ENCODE measurements at regions not wholly inside any gene's neighbourhood (a gene's known extent, or its start where the extent isn't known, plus 50 kb on each side); places are given as distances from the start of the nearest gene placed in this dataset.
A peak's percentile ranks its signal among the peaks of the same experiment; 100 is the strongest.
"Not testable (repeated sequence)": the region's sequence is repeated elsewhere in the genome, so short reads cannot be mapped to it uniquely, and the experiment has no call there.

DNA sequence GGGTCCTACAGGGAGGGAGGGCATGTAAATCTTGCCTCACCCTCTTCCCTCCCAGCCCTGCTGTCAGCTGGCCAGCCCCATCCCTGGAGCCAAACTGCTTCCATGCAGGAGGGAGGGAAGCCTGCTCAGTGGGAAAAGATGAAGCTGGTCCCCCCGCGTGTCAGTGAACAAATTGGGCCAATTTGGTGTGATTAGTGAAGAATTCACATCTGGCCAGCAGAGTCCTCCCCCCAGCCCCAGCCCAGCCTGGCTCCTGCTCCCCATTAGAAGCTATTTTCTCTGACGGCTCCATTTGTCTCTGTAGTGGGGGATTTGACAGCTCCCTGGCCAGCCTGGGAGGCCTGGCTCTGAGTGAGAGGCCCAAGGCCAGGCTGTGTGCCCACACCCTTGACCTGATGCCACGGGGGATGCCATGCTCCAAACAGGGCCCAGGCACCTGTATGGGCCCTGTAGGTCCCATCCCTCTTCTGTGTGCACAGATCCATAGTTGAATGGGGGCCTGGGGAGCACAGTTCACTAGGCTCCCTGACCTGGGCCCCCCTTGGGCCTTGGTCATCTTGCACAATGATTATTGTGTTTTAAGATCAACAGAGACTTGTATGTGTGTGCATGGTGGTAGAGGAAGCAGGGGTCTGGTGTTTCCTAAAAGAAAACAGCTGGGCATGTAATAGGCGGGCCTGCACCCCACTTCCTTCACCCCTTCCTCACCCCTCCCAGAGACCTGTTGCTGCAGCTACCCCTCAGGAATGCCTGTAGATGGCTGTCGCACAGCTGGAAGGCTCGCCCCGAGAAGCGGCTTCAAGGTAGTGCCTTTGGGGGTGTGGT, 50.7 kb upstream of the TAC4 start:
- Mint-ChIP-seq H3K27ac (no peak overlapping the region), H3K4me1 (no peaks in the 10 kb centered on the region), H3K36me3 (ENCODE audit: low read depth) (no peaks in the 10 kb centered on the region), H3K9me3 (no peaks in the 10 kb centered on the region), H3K27me3 (peaks cover 62% of the 10 kb centered on the region), H3K4me3 (no peak overlapping the region)
- intact Hi-C loops (cut with micrococcal nuclease) = no loop called here
- DNase-seq = no peak

DNA sequence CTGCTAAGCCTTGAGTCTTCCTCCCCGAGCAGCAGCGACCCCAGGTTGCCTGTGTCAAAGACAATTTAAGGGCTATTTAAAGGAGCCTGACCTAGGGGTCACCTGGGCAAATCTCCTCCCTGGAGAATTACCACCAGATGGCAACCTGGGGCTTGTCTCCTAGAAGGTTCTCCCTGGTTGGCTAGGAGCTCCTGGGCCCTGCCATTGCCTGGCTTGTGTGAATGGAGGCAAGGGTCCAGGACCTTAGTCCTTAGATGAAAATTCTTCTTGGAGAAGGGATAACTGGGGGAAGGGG, 51.3 kb upstream of the TAC4 start:
- DNase-seq = no peak

GRCh38 chr17:49899588-49899987, 51.7 kb upstream of the TAC4 start:
- Mint-ChIP-seq H3K9me3 (no peaks in the 10 kb centered on the region), H3K27me3 (peaks cover 66% of the 10 kb centered on the region), H3K36me3 (ENCODE audit: low read depth) (no peaks in the 10 kb centered on the region), H3K4me1 (no peaks in the 10 kb centered on the region), H3K4me3 (no peak overlapping the region), H3K27ac (no peak overlapping the region)
- no peak for DNase-seq
- intact Hi-C loops (cut with micrococcal nuclease) = no loop called here

More for the DNA sequence above, 51.3 kb upstream of the TAC4 start:
- Mint-ChIP-seq H3K9me3 (no peaks in the 10 kb centered on the region), H3K27ac (no peak overlapping the region), H3K4me3 (no peak overlapping the region), H3K36me3 (ENCODE audit: low read depth) (no peaks in the 10 kb centered on the region), H3K27me3 (peaks cover 64% of the 10 kb centered on the region), H3K4me1 (no peaks in the 10 kb centered on the region)
- intact Hi-C loops (cut with micrococcal nuclease) = no loop called here

DNA sequence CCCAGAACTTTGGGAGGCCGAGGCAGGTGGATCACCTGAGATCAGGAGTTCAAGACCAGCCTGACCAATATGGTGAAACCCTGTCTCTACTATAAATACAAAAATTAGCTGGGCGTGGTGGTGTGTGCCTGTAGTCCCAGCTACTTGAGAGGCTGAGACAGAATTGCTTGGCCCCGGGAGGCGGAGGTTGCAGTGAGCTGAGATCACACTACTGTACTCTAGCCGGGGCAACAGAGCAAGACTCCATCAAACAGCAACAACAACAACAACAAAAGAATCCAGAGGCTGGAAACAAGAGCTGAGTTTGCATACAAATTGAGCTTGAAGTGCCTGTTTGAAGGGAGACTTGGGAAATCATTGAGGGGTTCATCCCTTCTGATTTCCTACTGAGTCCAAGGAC, 52.9 kb upstream of the TAC4 start:
- H3K4me1 Mint-ChIP-seq; DNase-seq; H3K27ac Mint-ChIP-seq; H3K36me3 Mint-ChIP-seq (ENCODE audit: low read depth); intact Hi-C loops (cut with micrococcal nuclease); H3K4me3 Mint-ChIP-seq; H3K9me3 Mint-ChIP-seq: not testable (repeated sequence)
- peaks cover 68% of the 10 kb centered on the region for H3K27me3 Mint-ChIP-seq

DNA sequence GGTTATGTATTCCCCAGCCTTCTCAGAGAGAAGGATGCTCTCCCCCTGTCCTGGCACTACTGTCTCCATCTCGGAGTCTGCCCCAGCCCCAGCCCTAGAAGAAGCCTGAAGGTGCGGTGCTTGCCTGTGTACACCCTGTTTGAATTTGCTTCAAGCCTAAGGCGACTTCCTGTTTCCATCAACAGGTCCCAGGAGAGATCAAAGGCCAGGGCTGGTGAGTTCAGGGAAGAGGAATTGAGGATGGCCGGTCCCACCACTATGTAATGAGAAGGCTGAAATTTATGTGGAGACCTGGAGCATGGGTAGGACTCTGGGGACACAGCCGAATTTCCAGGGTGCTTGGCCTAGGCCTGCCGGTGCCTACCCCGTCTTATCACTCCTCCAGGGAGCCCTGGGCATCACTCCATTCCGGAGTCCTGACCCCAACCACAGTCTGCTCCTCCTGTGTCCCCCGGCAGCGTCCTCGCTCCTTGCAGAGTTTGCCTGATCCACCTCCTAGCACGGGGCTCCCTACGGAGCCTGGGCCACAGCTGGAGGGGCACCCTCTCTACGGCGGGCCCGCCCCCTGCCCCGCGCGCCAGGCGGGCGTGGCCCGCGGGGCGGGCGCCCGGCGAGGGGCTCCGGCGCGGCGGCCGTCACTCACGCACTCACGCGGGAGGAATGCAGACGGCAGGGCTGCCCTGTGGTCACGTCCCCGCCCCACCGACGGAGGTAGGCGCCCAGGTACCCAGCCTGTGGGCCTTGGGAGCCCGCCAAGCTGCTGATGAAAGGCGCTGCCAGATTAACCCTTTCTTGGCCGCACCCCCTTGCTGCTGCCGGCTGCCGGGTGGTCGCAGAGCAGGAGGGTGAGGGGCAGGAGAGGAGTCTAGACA, 53.8 kb upstream of the TAC4 start:
- no peak for DNase-seq
- H3K4me1 Mint-ChIP-seq = no peaks in the 10 kb centered on the region
- H3K27me3 Mint-ChIP-seq = peaks cover 67% of the 10 kb centered on the region
- no peak overlapping the region for H3K4me3 Mint-ChIP-seq
- no peaks in the 10 kb centered on the region for H3K36me3 Mint-ChIP-seq (ENCODE audit: low read depth)
- H3K9me3 Mint-ChIP-seq = no peaks in the 10 kb centered on the region
- intact Hi-C loops (cut with micrococcal nuclease) = no loop called here
- H3K27ac Mint-ChIP-seq = no peak overlapping the region

- H3K27me3 Mint-ChIP-seq = peaks cover 77% of the 10 kb centered on the region
- intact Hi-C loops (cut with micrococcal nuclease) = no loop called here
- no peaks in the 10 kb centered on the region for H3K4me1 Mint-ChIP-seq
- H3K9me3 Mint-ChIP-seq = no peaks in the 10 kb centered on the region
- H3K36me3 Mint-ChIP-seq (ENCODE audit: low read depth) = no peaks in the 10 kb centered on the region
- no peak overlapping the region for H3K27ac Mint-ChIP-seq
- no peak for DNase-seq
- H3K4me3 Mint-ChIP-seq = no peak overlapping the region
Observed at GRCh38 chr17:49903523-49903922, 55.7 kb upstream of the TAC4 start.

DNA sequence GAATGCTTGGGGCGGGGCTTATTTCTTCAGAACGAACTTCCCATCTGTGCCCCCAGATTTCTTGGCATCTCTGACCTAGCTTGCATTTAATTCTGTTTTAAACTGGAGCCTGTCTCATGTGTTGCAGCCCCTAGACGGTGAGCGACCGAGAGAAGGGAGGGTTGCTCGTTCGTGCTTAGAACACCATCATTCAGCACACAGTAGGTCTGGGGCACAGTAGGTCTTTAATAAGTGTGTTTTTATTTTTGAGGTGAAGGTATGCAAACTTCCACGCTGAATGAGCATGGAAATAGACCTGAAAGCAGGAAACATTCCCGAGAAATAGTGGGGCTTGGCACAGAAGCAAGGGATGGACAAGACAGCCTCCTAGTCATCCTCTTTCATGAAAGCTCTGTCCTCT, 57.0 kb upstream of the TAC4 start:
- peaks cover 81% of the 10 kb centered on the region for H3K27me3 Mint-ChIP-seq
- H3K4me3 Mint-ChIP-seq = no peak overlapping the region
- H3K36me3 Mint-ChIP-seq (ENCODE audit: low read depth) = no peaks in the 10 kb centered on the region
- H3K9me3 Mint-ChIP-seq = no peaks in the 10 kb centered on the region
- intact Hi-C loops (cut with micrococcal nuclease) = no loop called here
- H3K27ac Mint-ChIP-seq = no peak overlapping the region
- no peaks in the 10 kb centered on the region for H3K4me1 Mint-ChIP-seq
- DNase-seq = no peak

GRCh38 chr17:49906531-49907136, 58.8 kb upstream of the TAC4 start:
- no peak overlapping the region for H3K27ac Mint-ChIP-seq

DNA sequence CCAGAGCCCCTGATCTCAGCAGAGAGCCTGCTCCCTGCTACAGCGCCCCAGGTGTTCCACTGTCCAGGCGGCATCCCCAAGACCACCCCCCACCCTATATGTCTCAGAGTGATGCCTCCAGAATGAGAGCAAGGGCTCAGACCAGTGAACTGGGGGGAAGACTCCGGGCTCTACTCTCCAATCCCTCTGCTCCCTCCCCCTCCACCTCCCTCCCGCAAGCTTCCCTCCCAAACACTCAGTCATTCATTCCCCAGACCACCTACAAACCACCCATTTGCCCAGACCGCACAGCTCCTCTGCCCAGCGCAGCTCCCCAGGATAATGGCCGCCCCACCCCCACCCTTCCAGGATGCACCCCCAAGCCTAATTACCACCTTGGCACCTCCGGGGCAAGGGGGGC, 59.4 kb upstream of the TAC4 start:
- Mint-ChIP-seq H3K27ac (no peak overlapping the region), H3K4me3 (no peak overlapping the region), H3K9me3 (no peaks in the 10 kb centered on the region), H3K36me3 (ENCODE audit: low read depth) (no peaks in the 10 kb centered on the region), H3K4me1 (no peaks in the 10 kb centered on the region), H3K27me3 (peaks cover 83% of the 10 kb centered on the region)
- DNase-seq = no peak
- intact Hi-C loops (cut with micrococcal nuclease) = no loop called here

More at GRCh38 chr17:49906531-49907136, 58.8 kb upstream of the TAC4 start:
- Mint-ChIP-seq H3K4me1 (no peaks in the 10 kb centered on the region), H3K4me3 (no peak overlapping the region), H3K9me3 (no peaks in the 10 kb centered on the region), H3K36me3 (ENCODE audit: low read depth) (no peaks in the 10 kb centered on the region), H3K27me3 (peaks cover 79% of the 10 kb centered on the region)
- intact Hi-C loops (cut with micrococcal nuclease) = no loop called here
- no peak for DNase-seq

DNA sequence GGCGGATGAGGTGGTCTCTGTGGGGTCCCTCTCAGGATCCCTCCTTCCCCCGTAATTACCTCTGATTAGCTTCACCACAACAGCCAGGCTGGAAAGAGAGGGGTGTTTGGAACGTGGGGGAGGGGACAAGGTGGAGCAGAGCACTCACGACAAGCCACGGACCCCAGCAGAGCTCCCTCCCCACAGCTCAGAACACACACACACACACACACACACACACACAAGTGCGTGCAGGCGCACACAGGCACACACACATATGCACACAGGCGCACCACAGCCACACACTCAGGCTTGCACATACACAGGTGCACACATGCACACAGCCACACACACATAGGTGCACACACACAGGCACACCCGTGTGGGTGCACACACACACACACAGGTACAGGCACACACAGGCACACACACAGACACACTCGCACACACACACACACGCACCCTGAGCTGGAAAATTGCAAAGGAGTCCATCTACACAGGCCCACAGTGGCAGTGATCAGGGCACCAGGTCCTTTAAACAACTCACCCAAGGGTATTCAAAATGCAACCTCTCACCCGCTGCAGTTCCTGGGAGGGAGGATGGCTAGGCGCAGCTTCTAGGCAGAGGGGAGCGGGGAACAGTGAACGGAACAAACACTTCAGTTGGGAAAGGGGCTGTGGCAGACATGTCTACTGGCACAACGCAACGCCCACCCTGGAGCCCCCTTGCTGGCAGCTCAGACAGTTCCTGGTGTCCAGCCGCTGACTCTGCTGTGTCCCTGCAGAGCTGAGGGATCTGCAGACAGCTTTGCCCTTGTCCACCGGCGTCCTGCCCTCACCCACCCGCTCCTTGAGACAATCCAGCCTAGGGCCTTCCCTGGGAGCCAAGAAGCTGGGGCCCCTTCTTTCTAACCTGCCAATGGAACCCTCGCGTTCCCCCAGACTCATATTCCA, 59.9 kb upstream of the DLX4 start:
- Mint-ChIP-seq H3K9me3 (no peaks in the 10 kb centered on the region), H3K4me1 (no peaks in the 10 kb centered on the region), H3K27ac (no peak overlapping the region), H3K4me3 (no peak overlapping the region), H3K27me3 (peaks cover 78% of the 10 kb centered on the region), H3K36me3 (ENCODE audit: low read depth) (no peaks in the 10 kb centered on the region)
- intact Hi-C loops (cut with micrococcal nuclease) = no loop called here
- no peak for DNase-seq

DNA sequence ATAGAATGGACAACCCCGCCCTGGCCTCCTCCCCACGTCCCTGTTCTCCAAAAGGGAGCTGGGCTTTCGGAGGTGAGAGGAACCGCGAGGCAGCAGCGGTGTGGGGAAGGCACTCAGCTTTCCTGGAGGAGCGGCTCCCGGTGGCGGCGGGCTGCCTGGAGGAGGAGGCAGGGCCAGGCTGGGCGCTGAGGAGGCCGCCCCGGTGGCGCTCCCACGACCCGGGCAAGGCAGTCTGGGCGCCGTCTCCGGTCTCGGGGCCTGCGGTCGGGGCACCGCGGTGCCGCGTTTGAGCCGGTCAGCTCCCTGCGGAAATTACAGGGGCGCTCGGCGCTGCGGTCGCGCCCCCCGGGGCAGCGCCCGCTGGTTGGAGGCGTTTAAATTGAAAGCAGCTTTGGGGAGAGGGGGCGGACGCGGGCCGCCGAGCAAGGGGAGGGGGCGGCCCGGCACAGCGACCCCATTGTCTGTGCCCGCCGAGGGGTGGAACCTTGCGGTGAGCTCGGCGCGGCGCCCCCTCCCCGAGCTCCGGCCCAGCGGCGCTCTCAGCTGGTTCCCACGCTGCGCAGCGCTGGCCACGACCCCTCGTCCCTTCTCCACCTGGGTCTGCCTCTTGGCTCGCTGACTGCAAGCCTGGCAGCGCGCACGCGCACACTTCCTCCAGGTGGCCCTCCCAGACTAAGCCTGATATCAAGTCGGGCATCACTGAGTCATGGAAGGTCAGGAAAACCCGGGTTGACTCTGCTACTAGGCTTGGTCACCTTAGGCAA, 58.7 kb upstream of the DLX4 start:
- no peak for DNase-seq
- Mint-ChIP-seq H3K4me3 (peak overlapping the region; percentile 17), H3K36me3 (ENCODE audit: low read depth) (no peaks in the 10 kb centered on the region), H3K4me1 (no peaks in the 10 kb centered on the region), H3K9me3 (no peaks in the 10 kb centered on the region), H3K27me3 (peaks cover 73% of the 10 kb centered on the region), H3K27ac (no peak overlapping the region)
- intact Hi-C loops (cut with micrococcal nuclease) = no loop called here

DNA sequence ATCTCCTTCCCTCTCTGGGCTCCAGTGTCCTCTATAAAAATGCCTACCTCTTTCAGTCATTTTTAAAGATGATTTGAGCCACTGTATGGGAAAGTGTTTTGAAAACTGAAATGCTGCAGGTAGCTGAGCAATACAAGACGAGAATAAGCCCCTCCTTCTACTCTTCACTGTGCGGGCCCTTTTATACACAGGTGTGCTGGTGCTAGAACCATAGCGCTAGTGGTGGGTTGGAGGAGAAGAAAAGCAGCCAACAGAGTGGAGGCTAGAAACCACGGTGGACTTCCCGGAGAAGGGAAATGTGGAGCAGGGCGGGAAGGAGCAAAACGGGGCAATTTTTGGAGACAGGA, 58.2 kb upstream of the DLX4 start:
- Mint-ChIP-seq H3K36me3 (ENCODE audit: low read depth) (no peaks in the 10 kb centered on the region), H3K4me1 (no peaks in the 10 kb centered on the region), H3K27ac (no peak overlapping the region), H3K9me3 (no peaks in the 10 kb centered on the region), H3K27me3 (peaks cover 71% of the 10 kb centered on the region), H3K4me3 (no peak overlapping the region)
- no peak for DNase-seq
- intact Hi-C loops (cut with micrococcal nuclease) = no loop called here

DNA sequence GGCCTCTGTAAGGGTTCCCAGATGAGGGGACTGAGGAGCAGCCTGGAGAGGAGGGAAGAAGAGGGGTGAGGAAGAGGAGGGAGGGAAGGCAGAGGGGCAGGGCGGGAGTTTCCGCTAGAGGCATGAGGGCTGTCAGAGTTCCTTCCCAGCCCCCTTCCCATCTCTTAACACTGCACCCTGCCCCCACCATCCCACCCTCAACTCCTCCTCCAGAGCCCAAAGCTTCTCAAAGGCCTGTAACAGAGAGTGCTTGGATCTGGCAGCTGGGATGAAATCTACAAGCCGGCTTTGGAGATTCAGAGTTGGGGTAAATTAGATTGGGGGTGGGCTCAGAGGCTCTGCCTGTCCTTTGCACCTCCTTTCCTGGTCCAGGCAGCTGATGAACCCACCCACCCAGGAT, 57.3 kb upstream of the DLX4 start:
- peaks cover 71% of the 10 kb centered on the region for H3K27me3 Mint-ChIP-seq
- intact Hi-C loops (cut with micrococcal nuclease) = no loop called here
- H3K4me3 Mint-ChIP-seq = no peak overlapping the region
- H3K9me3 Mint-ChIP-seq = no peaks in the 10 kb centered on the region
- H3K27ac Mint-ChIP-seq = no peak overlapping the region
- no peaks in the 10 kb centered on the region for H3K36me3 Mint-ChIP-seq (ENCODE audit: low read depth)
- no peaks in the 10 kb centered on the region for H3K4me1 Mint-ChIP-seq
- no peak for DNase-seq

Measured in activated CD4-positive, alpha-beta T cell treated with anti-CD3 and anti-CD28 coated beads, Interleukin-2, amount 10 ng/mL, durations not matched to agents 24 days and 14 days (primary cell).